GM18502 (cell line): ENCODE measurements at regions not wholly inside any gene's neighbourhood (a gene's known extent, or its start where the extent isn't known, plus 50 kb on each side); places are given as distances from the start of the nearest gene placed in this dataset.

Experiments used
- ATAC-seq: cut with Tn5 transposase; IDR thresholded peaks from one replicate; pipeline ENCODE4 v1.9.1; 2021; ENCODE audit warnings: mild to moderate bottlenecking; ENCODE audit not compliant: unreplicated experiment, poor library complexity

DNA sequence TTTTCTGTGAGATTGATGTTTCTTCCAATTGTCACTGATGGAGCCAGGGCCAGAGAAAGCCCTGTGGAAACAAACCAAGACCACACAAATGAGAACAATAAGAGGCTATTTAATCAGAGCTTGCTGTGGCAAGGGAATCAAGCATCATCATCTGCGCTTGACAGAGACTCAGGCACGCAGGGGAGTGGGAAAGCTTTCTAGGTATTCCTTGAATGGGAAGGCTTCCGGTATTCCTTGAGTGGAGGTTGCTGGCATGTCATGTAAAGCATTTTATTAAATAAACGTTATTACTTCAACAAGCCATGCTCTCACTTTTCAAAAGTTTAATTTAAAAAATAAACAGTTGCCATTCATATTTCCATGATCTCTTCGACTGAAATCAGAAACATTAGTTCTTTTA, 194.6 kb upstream of the SYT4 start:
- ATAC-seq, result no peak

DNA sequence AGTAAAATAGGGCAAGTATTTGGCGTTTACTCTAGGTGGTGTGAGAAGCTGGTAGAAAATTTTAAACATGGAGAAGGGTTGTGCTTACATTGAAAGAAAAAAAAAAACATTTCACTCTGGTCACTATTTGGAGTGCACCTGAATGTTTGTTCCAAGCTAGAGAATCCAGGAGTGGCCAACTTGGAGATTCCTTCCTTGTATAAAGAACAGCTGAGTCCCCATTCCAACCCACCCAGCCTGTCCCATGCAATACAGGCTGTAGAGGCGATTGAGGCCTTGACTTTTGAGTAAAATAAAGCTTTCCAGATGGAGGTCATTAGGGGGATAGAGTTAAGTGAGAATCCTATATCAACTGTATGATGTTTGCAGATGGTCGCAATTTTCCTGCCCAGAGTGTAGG, 203.8 kb upstream of the SYT4 start:
- no peak for ATAC-seq

DNA sequence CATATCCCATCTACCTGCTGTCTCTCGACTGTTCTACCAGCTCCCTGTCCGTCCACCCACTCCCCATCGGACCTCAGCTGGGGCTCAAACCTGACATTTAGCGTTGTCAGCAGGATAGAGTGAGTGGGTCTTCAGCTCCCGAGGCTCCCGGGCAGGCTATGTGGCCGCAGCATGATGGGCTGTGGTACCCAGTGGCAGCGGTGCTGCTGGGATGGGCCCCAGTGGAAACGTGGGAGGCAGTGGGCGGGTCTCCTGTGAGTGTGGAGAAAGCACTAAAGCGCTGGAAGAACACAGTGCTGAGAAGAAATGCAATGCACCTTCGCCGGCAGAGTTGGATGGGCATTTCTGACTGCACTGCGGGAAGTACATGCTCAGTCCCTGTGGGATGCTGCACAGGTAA, 204.8 kb upstream of the SYT4 start:
- ATAC-seq, result no peak

DNA sequence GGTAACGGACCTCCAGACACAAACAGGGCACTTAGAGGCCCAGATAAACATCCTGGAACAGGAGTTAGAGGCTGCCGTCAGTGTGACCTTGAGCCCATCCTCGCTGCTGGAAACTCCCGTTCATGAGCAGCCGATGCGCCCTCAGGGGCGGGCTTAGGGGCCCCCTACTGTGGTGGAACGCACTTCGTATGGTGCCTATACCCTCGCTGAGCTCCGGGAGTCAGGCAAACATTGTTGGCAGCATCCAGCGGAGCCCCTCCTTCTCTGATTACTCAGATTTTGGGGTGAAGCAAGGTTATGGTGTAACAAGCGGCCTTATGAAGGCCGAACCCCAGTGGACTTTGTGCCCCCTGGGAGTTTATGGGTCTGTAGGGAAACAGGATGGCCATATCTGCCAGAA, 205.3 kb upstream of the SYT4 start:
- ATAC-seq, result no peak

DNA sequence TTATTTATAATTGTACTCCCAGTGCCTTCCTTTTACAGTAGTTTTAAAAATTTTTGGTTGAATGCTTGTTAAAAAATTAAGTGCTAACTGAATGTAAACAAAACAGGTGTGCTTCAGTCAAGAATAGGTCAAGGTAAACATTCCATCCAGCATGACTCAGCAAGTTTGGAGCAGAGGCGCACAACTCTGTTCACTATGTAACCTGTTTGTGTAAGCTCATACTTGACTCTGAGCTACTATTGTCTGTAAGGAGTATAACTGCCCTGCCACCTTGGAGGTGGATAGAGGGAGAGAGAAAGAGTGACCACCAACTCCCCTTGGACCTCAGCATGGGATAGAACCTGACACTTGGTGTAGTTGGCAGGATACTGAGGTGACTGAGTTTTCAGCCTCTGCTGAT, 207.4 kb upstream of the SYT4 start:
- no peak for ATAC-seq

DNA sequence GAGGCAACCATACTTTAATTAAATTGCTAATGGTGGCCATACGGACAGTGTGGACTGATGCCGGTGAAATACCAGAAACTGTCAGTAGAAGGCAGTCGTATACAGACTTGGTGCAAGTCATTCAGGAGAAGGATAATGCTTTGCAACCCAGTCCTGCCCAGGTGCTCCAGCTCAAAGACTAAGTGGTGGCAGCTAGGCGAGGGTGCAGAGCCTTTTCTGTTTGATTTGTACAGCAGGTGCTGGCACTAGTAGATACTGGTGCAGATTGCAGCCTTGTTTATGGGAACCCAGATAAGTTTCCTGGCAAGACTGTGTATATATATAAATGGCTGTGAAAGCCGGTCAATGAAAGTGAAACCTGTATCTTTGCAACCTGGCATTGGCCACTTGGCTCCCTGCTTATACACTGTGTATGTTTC, 208.3 kb upstream of the SYT4 start:
- no peak for ATAC-seq

DNA sequence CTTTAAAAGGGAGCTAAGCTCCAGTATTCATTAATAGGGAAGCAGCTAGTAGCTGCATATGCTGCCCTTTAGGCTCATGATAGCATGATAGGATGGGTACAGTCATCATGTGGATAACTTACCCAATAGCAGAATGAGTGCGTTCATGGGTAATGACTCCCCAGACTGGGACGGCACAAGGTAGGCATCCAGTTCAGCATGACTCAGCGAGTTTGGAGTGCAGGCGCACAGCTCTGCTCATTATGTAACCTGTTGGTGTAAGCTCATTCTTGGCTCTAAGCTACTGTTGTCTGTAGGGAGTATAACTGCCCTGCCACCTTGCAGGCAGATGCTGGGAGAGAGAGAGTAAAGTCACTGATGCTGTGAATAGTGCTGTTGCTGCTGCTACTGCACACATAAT, 209.2 kb upstream of the SYT4 start:
- no peak for ATAC-seq

DNA sequence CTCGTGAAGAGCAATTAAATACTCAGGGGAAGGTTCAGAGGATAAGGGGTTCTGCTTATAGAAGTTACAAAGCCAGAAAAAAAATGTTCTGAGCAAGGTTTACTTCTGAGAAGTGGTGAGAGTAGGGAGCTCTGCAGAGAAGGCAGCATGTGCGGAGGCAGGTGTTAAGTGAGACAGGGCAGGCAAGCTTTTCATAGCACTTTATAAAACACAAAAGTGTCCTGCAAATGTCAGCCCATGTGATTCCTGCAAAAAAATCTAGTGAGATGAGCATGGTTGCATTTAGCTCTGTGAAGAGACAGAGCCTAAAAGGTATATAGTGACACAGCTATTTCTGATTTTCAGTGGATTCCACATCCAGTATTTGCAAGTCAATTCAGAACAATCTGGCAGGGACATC, 223.8 kb upstream of the SYT4 start:
- ATAC-seq, result no peak

DNA sequence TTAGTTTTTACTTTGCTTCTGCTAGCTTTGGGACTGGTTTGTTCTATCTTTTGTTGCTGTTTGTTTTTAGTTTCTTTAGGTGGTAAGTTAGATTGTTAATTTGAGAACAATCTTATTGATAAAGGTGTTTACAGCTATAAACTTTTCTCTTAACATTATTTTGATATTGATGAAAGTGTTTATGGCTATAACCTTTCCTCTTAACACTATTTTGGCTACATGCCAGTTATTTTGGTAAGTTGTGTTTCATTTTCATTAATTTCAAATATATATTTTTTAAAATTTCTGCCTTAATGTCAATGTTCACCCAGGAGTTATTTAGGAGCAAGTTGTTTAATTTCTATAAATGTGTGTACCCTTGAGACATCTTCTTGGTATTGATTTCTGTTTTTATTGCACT, 229.6 kb upstream of the SYT4 start:
- no peak for ATAC-seq

DNA sequence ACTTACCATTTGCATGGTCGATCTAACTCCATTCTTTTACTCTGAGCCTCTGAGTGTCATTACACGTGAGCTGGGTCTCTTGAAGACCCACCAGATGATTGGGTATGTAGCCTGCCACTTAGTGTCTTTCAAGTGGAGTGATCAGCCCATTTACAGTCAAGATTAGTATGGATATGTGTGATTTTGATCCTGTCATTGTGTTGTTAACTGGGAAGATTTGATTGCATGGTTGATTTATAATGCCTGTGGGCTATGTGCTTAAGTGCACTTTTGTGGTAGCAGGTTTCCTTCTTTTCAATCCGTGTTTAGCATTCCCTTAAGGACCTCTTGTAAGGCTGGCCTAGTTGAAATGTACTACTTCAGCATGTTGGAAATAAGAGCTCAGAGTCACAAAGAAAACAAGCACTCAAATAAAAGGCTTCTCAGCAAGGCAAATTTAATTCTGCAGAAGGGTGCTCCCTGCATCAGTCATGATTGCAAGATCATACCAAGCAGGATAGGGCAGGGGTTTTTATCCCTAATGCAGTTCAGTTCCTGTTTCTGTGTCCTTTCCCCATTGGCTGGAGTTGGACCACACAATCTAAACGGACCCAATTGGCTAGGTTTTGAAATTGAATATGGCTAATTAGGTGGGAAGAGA, 230.7 kb upstream of the SYT4 start:
- no peak for ATAC-seq

DNA sequence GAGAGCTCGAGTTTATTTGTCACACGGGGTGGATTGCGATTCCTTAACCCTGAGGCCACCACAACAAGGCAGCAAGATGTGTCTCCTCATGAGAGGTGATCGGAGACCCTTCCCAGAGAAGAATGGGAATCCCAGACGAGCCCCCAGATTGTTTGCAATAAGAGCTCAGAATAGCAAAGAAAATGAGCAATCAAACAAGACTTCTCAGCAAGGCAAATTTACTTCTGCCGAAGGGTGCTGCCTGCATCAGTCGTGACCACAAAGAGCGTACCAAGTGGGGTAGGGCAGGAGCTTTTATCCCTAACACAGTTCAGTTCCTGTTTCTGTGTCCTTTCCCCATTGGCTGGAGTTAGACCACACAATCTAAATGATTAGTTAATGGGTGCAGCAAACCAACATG, 237.5 kb upstream of the SYT4 start:
- ATAC-seq, result no peak

DNA sequence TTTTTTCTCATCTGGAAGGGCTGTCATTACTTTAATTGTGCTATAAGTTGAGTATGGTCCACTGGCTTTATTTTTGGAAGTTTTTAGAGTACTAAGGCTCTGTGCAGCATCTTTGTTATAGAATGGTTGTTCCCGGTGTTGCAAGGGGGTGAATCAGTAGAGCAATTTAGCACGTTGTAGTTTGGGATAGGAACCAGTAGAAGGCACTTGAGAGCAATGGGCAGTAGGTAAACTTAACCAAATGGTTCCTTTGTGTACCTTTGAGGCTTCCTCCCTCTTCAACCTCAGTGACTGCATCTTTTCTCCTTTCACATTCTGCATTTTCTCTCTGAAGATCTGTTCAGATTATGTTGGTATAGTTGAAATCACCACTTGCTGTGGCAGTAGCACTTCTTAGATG, 238.2 kb upstream of the SYT4 start:
- no peak for ATAC-seq

DNA sequence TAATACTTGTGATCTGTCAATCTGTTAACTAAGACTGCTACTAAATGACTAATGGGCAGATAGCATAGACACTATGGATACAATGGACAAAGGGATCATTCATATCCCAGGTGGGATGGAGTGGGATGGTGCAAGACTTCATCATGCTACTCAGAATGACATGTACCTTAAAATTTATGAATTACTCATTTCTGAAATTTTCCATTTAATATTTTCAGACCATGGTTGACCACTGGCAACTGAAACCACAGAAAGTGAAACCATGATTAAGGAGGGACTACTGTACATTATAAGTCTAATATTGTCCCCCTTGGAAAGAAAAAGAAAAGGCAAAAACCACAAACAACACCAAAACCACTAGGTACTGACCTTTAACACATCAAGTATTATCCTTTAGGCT, 247.0 kb upstream of the SYT4 start:
- no peak for ATAC-seq

DNA sequence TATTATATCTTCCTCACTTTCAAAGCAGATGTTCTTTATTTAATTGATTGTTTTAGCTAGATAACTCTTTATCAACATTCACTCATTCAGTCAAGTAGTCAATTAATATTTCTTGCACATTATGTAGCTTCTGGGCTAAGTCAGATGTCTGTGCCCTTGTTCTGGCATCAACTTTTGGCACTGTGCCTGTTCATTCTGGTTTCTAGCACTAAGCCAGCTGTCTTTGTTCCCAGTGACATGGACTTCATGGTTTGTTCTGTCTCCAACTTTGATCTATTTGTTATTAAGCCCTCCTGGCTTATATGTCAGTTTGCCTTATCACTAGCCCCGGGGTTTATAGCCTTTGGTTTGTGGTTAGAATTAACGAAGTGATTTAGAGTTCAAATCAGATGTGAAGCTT, 247.9 kb upstream of the SYT4 start:
- no peak for ATAC-seq

DNA sequence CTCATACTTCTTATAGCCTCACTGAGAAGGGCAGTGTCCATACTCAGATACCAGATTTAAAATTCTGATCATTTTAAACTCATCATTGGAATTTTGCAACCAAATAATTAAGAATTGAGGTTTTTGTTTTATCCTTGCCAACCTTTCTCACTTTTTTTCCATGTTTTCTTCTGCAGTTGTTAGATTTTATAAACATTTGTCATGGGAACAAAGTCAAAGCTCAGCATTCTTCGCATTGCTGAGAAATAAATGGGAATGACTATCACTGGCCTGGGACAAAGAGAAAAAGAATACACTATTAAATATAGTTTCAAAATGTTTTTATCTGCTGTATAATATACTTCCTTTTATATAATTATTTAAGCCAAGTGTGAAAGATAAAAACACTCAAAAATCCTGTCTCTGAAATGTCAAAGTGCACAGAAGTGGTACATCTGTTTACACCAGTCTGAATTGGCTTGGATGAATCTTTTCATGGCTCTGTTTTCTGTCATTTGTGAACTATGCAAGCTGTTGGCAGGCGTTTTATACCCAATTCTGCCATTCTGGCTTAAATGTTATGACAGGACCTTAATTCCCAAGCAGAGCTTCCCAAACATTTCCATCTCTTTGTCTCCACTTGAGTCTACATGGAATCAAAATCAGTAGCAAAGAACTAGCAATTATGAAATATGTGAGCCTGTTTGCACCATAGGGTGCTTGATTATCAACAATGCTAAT, 249.3 kb upstream of the SYT4 start:
- ATAC-seq, result no peak

DNA sequence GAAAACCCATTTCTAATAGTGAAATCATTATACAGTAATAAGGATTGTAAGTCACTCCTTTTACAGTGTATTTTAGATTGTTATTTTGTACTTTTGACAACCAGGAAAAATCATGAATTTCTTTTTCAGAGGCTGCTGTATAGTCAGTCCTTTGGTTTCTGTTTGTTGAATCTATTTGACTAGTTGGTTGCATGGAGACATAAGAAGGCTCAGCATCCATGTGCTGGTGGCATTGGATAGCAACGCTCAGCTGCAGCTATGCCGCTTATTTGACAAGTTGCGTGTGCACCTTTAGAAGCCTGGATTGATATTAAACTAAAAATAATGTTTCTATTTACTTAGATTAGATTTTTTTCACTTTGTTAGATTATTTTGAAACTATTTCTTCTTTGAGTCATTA, 254.1 kb upstream of the SYT4 start:
- no peak for ATAC-seq

DNA sequence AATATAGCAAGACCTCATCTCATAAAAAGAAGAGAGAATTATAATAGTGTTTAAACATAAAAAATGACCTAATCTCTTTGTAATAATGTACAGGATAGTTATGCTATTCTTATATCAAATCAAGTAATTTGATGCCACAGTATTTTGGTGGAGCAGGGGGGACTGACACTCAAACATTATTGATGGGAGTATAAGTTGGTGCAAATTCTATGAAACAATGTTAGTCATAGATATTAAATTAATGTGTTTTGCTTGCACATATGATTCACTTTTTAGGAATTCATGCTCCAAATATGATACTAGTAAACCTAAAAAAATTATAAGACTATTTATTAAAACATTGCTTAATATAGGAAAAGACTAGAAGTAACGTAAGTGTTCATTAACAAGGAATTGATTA, 256.1 kb upstream of the SYT4 start:
- no peak for ATAC-seq

DNA sequence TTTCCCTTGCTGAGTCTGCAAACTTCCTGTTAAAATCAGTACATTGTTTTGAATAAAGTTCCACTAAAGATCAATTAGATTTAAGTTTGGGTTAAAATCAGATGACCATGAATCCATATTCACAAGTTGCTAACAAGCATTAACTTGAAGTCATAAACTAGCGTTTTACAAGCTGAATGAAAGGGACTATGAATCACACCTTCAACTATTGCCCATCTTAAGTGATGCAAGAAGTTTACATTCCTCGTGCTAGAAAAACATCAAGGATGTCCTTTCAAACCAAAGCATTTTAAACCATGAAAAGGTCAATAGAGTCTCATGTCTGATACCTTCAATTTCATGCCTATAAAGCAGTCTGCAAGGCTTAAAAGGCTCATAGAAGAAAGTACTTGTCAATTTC, 257.2 kb upstream of the SYT4 start:
- ATAC-seq, result no peak

DNA sequence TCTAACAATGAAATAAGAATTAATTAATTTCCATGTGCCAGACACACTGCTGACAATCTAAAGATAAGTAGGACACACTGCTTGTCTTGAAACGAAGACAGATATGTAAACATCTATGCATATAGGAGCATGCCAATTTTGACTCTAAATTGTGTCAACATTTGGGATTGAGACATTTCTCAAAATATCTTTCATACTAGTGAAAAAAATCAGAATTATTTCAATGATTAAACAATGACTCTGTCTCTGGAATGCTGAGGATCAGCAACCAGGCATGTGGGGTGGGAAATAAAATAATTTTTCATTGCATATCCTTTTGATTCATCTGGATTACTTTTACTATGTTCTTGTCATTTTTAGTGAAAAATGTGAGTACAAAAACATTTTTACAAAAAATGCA, 262.6 kb upstream of the SYT4 start:
- ATAC-seq, result no peak

DNA sequence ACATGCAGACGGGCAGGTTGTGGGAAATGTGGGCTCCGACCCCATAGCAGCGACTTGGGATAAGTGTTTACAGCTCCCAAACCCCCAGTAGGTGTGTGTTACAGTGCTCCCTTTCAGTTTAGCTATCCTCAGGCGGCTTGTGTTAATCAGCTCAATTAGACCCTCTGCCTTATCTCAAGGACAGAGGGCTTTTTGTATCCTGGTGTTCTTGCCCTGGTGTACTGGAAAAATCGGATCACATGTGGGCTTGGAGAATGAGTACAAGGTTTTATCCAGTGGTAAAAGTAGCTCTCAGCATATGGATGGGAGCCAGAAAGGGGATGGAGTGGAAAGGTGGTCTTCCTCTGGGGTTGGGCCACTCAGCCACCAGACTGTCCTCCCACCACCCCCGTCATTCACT, 264.7 kb upstream of the SYT4 start:
- ATAC-seq, result no peak

DNA sequence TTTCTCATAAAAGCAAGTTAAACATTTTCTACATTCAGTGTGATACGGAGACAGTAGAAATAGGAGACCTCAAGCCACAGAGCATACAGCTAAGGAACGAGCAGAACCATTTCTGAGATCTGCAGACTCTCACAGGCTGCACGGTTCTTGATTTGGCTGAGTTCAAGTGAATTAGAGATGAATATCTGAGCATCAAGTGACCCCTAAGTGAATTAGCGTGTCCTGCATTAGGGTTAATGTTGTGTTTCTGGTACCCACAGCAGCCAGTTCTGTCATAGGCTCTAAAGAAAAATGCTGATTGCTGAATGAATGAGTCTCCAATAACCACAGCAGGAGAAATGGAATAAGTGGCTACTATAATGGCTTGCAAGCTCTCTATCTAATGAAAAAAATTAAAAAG, 265.9 kb upstream of the SYT4 start:
- ATAC-seq, result no peak

DNA sequence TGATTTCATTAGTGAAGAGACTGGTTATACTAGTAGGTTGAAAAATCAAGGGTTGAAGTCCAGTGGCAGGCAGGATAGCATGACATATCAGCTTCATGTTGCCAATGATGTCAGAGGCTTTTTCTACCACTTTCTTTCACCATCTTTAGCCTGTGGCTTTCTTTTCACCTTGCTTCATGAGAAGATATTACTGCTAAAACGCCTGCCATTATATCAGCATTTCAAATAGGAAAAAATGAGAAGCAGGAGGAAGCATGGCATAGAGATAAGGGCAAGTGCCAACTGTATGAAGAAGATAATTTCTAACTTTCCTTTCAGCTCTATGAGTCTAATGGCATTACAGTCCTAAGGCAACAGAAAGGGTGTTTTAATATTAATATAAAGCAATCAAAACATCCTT, 270.2 kb upstream of the SYT4 start:
- ATAC-seq, result no peak
